Keratinocyte (primary cell): ENCODE measurements at regions not wholly inside any gene's neighbourhood (a gene's known extent, or its start where the extent isn't known, plus 50 kb on each side); places are given as distances from the start of the nearest gene placed in this dataset.

ENCODE experiments used
- DNase-seq: peaks from one replicate; pipeline ENCODE4 v3.0.0-alpha.2; 2011; ENCODE audit warnings: low read depth, missing footprints, low spot score
- FAIRE-seq: peaks from 2 replicates; lab custom pipeline; 2011; peaks lifted over from hg19 to GRCh38; lab: Jason Lieb, UNC
- H2AFZ ChIP-seq: 2 replicates; pipeline ENCODE4 v1.6.0; 2012; ENCODE audit warnings: low read length, control low read depth, inconsistent platforms; ENCODE audit not compliant: control insufficient read depth
- H3K27ac ChIP-seq: 2 replicates; pipeline ENCODE4 v1.5.1; 2011; ENCODE audit warnings: low read length; ENCODE audit not compliant: control insufficient read depth, insufficient read depth
- H3K27me3 ChIP-seq: 3 replicates; pipeline ENCODE4 v1.6.0; 2011; ENCODE audit warnings: low read length; ENCODE audit not compliant: control insufficient read depth, insufficient read depth; ENCODE audit errors: extremely low read depth
- H3K36me3 ChIP-seq, 2 experiments: 2 replicates in 1 of 2; 3 replicates in 1 of 2; pipeline ENCODE4 v1.5.1; 2011; ENCODE audit warnings: low read length in 2 of 2, mild to moderate bottlenecking in 1 of 2; ENCODE audit not compliant: control insufficient read depth in 2 of 2, insufficient read depth in 2 of 2; ENCODE audit errors: extremely low read depth in 1 of 2
- H3K4me1 ChIP-seq: 3 replicates; pipeline ENCODE4 v1.5.1; 2011; ENCODE audit warnings: low read length; ENCODE audit not compliant: control insufficient read depth, insufficient read depth; ENCODE audit errors: extremely low read depth
- H3K4me2 ChIP-seq: 3 replicates; pipeline ENCODE4 v1.6.0; 2011; ENCODE audit warnings: low read depth, low read length; ENCODE audit not compliant: control insufficient read depth, insufficient read depth; ENCODE audit errors: extremely low read depth
- H3K4me3 ChIP-seq, 3 experiments: fragments of 200-600 bp in 1 of 3; sonication (generic) in 1 of 3; 2 replicates in 2 of 3; 3 replicates in 1 of 3; pipeline ENCODE4 v1.5.1; 2011 to 2016; ENCODE audit warnings: low read length in 3 of 3, mild to moderate bottlenecking in 3 of 3, control low read depth in 2 of 3, inconsistent platforms in 1 of 3, low read depth in 1 of 3, mixed read lengths in 1 of 3, mixed run types in 1 of 3, moderate library complexity in 1 of 3; ENCODE audit not compliant: control insufficient read depth in 2 of 3, insufficient read depth in 2 of 3; ENCODE audit errors: extremely low read depth in 1 of 3
- H3K79me2 ChIP-seq: 2 replicates; pipeline ENCODE4 v1.6.0; 2012; ENCODE audit warnings: low read length; ENCODE audit not compliant: control insufficient read depth, insufficient read depth
- H3K9ac ChIP-seq: 3 replicates; pipeline ENCODE4 v1.6.0; 2011; ENCODE audit warnings: low read length; ENCODE audit not compliant: control insufficient read depth, insufficient read depth; ENCODE audit errors: extremely low read depth
- H3K9me1 ChIP-seq: 3 replicates; pipeline ENCODE4 v1.6.0; 2011; ENCODE audit warnings: low read length; ENCODE audit not compliant: control insufficient read depth, insufficient read depth; ENCODE audit errors: extremely low read depth
- H3K9me3 ChIP-seq: 2 replicates; pipeline ENCODE4 v1.5.1; 2012; ENCODE audit warnings: low read depth, low read length; ENCODE audit not compliant: control insufficient read depth
- H4K20me1 ChIP-seq: 3 replicates; pipeline ENCODE4 v1.6.0; 2011; ENCODE audit warnings: low read length; ENCODE audit not compliant: control insufficient read depth, insufficient read depth; ENCODE audit errors: extremely low read depth
- EZH2 ChIP-seq: IDR thresholded peaks from one replicate; pipeline ENCODE4 v1.6.1; 2012; ENCODE audit warnings: inconsistent platforms, mild to moderate bottlenecking, low read length, moderate library complexity
- dilution Hi-C: fragments of 300-500 bp; cut with MboI; formaldehyde crosslinking; loops from one replicate; pipeline ENCODE4 v1.7.0; 2020; ENCODE audit warnings: low sequenced_read_pairs; ENCODE audit not compliant: extremely low pct_ligation_motif_present
- TF ChIP-seq, protein P1 (sequence below), 3 experiments: IDR thresholded peaks in 1 of 3; conservative IDR thresholded peaks in 1 of 3; optimal IDR thresholded peaks in 1 of 3; 2 replicates in 2 of 3; 3 replicates in 1 of 3; pipeline versions ENCODE3 to v1.5.1; 2011; ENCODE audit warnings: low read length in 3 of 3, mild to moderate bottlenecking in 3 of 3, moderate library complexity in 2 of 3, control low read depth in 1 of 3, inconsistent platforms in 1 of 3; ENCODE audit not compliant: insufficient read depth in 2 of 3; ENCODE audit errors: extremely low read depth in 1 of 3

DNA sequence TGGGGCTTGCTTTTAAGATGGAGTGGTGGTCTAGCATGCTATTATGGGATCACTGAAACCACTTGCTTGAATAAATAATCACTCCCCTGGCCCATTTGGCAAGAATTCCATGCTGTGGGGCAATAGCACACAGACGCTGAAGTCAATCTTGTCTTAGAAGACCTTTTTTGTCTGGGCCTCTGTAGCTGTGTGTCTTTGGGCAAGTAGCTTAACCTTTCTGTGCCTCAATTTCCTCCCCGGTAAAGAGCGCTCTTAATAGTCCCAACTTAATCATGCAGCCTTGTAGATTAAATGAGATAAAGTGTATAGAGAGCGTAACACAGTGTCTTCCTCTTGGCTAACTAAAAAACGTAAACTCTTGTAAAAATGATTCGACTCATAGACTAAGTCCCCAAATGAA is 125.4 kb upstream of the IGSF21 start:
- H3K9ac ChIP-seq: no peak overlapping the region
- H2AFZ ChIP-seq: no peak overlapping the region
- H3K79me2 ChIP-seq: no peaks in the 10 kb centered on the region
- no peak for FAIRE-seq
- TF ChIP-seq, protein P1, sequence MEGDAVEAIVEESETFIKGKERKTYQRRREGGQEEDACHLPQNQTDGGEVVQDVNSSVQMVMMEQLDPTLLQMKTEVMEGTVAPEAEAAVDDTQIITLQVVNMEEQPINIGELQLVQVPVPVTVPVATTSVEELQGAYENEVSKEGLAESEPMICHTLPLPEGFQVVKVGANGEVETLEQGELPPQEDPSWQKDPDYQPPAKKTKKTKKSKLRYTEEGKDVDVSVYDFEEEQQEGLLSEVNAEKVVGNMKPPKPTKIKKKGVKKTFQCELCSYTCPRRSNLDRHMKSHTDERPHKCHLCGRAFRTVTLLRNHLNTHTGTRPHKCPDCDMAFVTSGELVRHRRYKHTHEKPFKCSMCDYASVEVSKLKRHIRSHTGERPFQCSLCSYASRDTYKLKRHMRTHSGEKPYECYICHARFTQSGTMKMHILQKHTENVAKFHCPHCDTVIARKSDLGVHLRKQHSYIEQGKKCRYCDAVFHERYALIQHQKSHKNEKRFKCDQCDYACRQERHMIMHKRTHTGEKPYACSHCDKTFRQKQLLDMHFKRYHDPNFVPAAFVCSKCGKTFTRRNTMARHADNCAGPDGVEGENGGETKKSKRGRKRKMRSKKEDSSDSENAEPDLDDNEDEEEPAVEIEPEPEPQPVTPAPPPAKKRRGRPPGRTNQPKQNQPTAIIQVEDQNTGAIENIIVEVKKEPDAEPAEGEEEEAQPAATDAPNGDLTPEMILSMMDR (optimal IDR thresholded peaks at IDR 0.05 in 1 of 3, IDR thresholded peaks at IDR 0.05 in 1 of 3, conservative IDR thresholded peaks at IDR 0.05 in 1 of 3; ENCODE audit: extremely low read depth in 1 of 3, insufficient read depth in 2 of 3, low read length in 3 of 3): no peak
- TF ChIP-seq EZH2: no peak
- H3K4me3 ChIP-seq: no peak overlapping the region
- no peak for DNase-seq
- H3K4me1 ChIP-seq: no peaks in the 10 kb centered on the region
- H3K27ac ChIP-seq: no peak overlapping the region
- H3K9me1 ChIP-seq: no peaks in the 10 kb centered on the region
- no peaks in the 10 kb centered on the region for H3K36me3 ChIP-seq
- no peaks in the 10 kb centered on the region for H3K9me3 ChIP-seq
- H3K27me3 ChIP-seq: no peaks in the 10 kb centered on the region
- H3K4me2 ChIP-seq: no peak overlapping the region
- no peaks in the 10 kb centered on the region for H4K20me1 ChIP-seq
- dilution Hi-C loops: no loop called here

DNA sequence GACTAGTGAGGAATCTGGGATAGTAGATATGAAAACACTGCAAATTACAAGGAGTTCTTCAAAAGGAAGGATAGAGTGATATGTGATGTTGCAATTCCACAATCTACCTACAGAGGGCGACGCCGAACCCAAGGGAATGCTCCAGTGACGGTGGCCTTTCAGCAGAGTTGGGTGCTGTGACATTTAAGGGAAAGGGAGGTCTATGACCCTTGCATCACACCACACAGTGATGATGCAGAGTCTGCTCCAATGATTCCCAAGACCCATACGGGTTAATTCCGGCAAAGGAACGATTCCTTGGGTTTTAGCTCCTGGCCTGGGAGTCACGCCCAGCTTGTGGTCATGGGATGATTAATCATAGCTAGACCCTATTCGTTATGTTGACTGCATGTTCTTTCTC is 123.0 kb upstream of the IGSF21 start:
- Histone ChIP-seq H3K4me2 (no peak overlapping the region), H3K4me3 (no peak overlapping the region), H4K20me1 (no peaks in the 10 kb centered on the region), H3K9me3 (no peaks in the 10 kb centered on the region), H3K4me1 (no peaks in the 10 kb centered on the region), H3K79me2 (no peaks in the 10 kb centered on the region), H3K36me3 (no peaks in the 10 kb centered on the region), H3K9me1 (no peaks in the 10 kb centered on the region), H3K9ac (no peak overlapping the region), H3K27me3 (no peaks in the 10 kb centered on the region), H2AFZ (no peak overlapping the region), H3K27ac (no peak overlapping the region)
- FAIRE-seq (no peak), DNase-seq (no peak)
- dilution Hi-C loops: no loop called here
- TF ChIP-seq EZH2: no peak
- TF ChIP-seq, protein P1 (optimal IDR thresholded peaks at IDR 0.05 in 1 of 3, IDR thresholded peaks at IDR 0.05 in 1 of 3, conservative IDR thresholded peaks at IDR 0.05 in 1 of 3; ENCODE audit: extremely low read depth in 1 of 3, insufficient read depth in 2 of 3, low read length in 3 of 3): peak; percentile 56 to 74 (median 66)
